H1 (cell line): ENCODE measurements at regions not wholly inside any gene's neighbourhood (a gene's known extent, or its start where the extent isn't known, plus 50 kb on each side); places are given as distances from the start of the nearest gene placed in this dataset.

Experiments
- CTCF ChIA-PET: fragments of 300-600 bp; sonication (Branson Sonifier 250); formaldehyde crosslinking; loops from one replicate; lab custom pipeline; 2021; ENCODE audit not compliant: partially characterized antibody; lab: Charles Lee
- POLR2A ChIA-PET: fragments of 300-600 bp; sonication (Branson Sonifier 250); formaldehyde crosslinking; loops from one replicate; lab custom pipeline; 2021; ENCODE audit warnings: inconsistent platforms; ENCODE audit not compliant: partially characterized antibody; lab: Charles Lee
- DNase-seq, 2 experiments: peaks; one replicate each; pipeline versions ENCODE4 v3.0.0 to v3.0.0-alpha.2; 2010 to 2022; ENCODE audit warnings: low spot score in 2 of 2, low read depth in 1 of 2, mixed read lengths in 1 of 2
- FAIRE-seq: peaks from 2 replicates; lab custom pipeline; 2011; peaks lifted over from hg19 to GRCh38; lab: Jason Lieb, UNC
- H2AFZ ChIP-seq: 2 replicates; pipeline ENCODE4 v1.8.1; 2012; ENCODE audit warnings: low read length, inconsistent platforms
- H2AK5ac ChIP-seq: 2 replicates; pipeline ENCODE4 v1.6.1; 2013; ENCODE audit warnings: low read depth, low read length
- H2BK120ac ChIP-seq: replicated peaks from 2 replicates; pipeline ENCODE3; 2013; ENCODE audit warnings: low read depth, low read length, inconsistent platforms
- H2BK12ac ChIP-seq: 2 replicates; pipeline ENCODE4 v1.6.1; 2013; ENCODE audit warnings: low read depth, low read length
- H2BK15ac ChIP-seq: 2 replicates; pipeline ENCODE4 v1.6.1; 2013; ENCODE audit warnings: low read length
- H2BK20ac ChIP-seq: 2 replicates; pipeline ENCODE4 v1.6.1; 2013; ENCODE audit warnings: low read length
- H2BK5ac ChIP-seq: 2 replicates; pipeline ENCODE4 v1.6.1; 2013; ENCODE audit warnings: low read depth, low read length
- H3K14ac ChIP-seq: 2 replicates; pipeline ENCODE4 v1.6.1; 2013; ENCODE audit warnings: inconsistent platforms; ENCODE audit not compliant: insufficient read length
- H3K18ac ChIP-seq: 2 replicates; pipeline ENCODE4 v1.6.1; 2013; ENCODE audit warnings: low read length; ENCODE audit errors: extremely low read depth
- H3K23ac ChIP-seq: 2 replicates; pipeline ENCODE4 v1.6.1; 2013; ENCODE audit warnings: inconsistent platforms; ENCODE audit not compliant: insufficient read length
- H3K23me2 ChIP-seq: 2 replicates; pipeline ENCODE4 v1.6.1; 2013; ENCODE audit warnings: low read depth, low read length
- H3K27ac ChIP-seq: 2 replicates; pipeline ENCODE4 v1.6.1; 2011; ENCODE audit warnings: low read depth, low read length, inconsistent platforms
- H3K27me3 ChIP-seq, 4 experiments: replicated peaks in 1 of 4; 1 replicate in 1 of 4; 2 replicates in 3 of 4; pipeline versions ENCODE4 v1.6.1 to v1.8.1; 2011 to 2013; ENCODE audit warnings: low read length in 3 of 4, mild to moderate bottlenecking in 3 of 4, inconsistent platforms in 2 of 4, mixed read lengths in 2 of 4, moderate library complexity in 1 of 4; ENCODE audit not compliant: control insufficient read depth in 3 of 4, insufficient read depth in 3 of 4; ENCODE audit errors: extremely low read depth in 1 of 4
- H3K36me3 ChIP-seq, 4 experiments: 2 replicates each; pipeline versions ENCODE4 v1.6.1 to v1.8.1; 2011 to 2013; ENCODE audit warnings: mild to moderate bottlenecking in 4 of 4, low read length in 3 of 4, moderate library complexity in 2 of 4, control low read depth in 1 of 4, inconsistent platforms in 1 of 4; ENCODE audit not compliant: insufficient read depth in 4 of 4, control insufficient read depth in 2 of 4
- H3K4ac ChIP-seq: replicated peaks from 2 replicates; pipeline ENCODE3; 2013; ENCODE audit warnings: low read length, low read depth, mixed read lengths, inconsistent platforms; ENCODE audit not compliant: insufficient read length
- H3K4me1 ChIP-seq, 4 experiments: replicated peaks in 1 of 4; 1 replicate in 1 of 4; 2 replicates in 3 of 4; pipeline versions ENCODE4 v1.6.1 to v1.8.1; 2011 to 2013; ENCODE audit warnings: low read length in 3 of 4, inconsistent platforms in 2 of 4, mixed read lengths in 1 of 4; ENCODE audit not compliant: insufficient read depth in 4 of 4, control insufficient read depth in 3 of 4
- H3K4me2 ChIP-seq, 2 experiments: 2 replicates each; pipeline versions ENCODE4 v1.6.1 to v1.8.1; 2011 to 2013; ENCODE audit warnings: low read depth in 2 of 2, low read length in 2 of 2, control low read depth in 1 of 2, inconsistent platforms in 1 of 2, mild to moderate bottlenecking in 1 of 2; ENCODE audit not compliant: insufficient read depth in 1 of 2
- H3K4me3 ChIP-seq, 4 experiments: fragments of 200-600, 300-600 bp in 1 of 4; sonication (generic), shearing (Covaris generic), sonication (Bioruptor Twin) in 1 of 4; 2 replicates each; pipeline versions ENCODE4 v1.5.1 to v1.8.1; 2011 to 2016; ENCODE audit warnings: low read length in 4 of 4, low read depth in 3 of 4, control low read depth in 2 of 4, inconsistent platforms in 2 of 4, mild to moderate bottlenecking in 2 of 4, mixed read lengths in 1 of 4, moderate library complexity in 1 of 4; ENCODE audit not compliant: insufficient read depth in 2 of 4; ENCODE audit errors: extremely low read depth in 1 of 4
- H3K56ac ChIP-seq: replicated peaks from 2 replicates; pipeline ENCODE3; 2013; ENCODE audit warnings: low read depth, mild to moderate bottlenecking, mixed read lengths, low read length, inconsistent platforms; ENCODE audit not compliant: insufficient read length
- H3K79me1 ChIP-seq: 2 replicates; pipeline ENCODE4 v1.6.1; 2013; ENCODE audit warnings: low read depth, low read length, control low read depth
- H3K79me2 ChIP-seq, 2 experiments: 2 replicates each; pipeline versions ENCODE4 v1.6.1 to v1.8.1; 2012 to 2013; ENCODE audit warnings: low read length in 2 of 2, mild to moderate bottlenecking in 2 of 2, inconsistent platforms in 1 of 2; ENCODE audit not compliant: insufficient read depth in 2 of 2, control insufficient read depth in 1 of 2
- H3K9ac ChIP-seq, 4 experiments: replicated peaks in 1 of 4; 1 replicate in 1 of 4; 2 replicates in 3 of 4; pipeline versions ENCODE4 v1.6.1 to v1.8.1; 2011 to 2013; ENCODE audit warnings: low read depth in 3 of 4, low read length in 3 of 4, control low read depth in 2 of 4, mild to moderate bottlenecking in 2 of 4, moderate library complexity in 2 of 4, inconsistent platforms in 1 of 4; ENCODE audit errors: extremely low read depth in 1 of 4
- H3K9me3 ChIP-seq, 2 experiments: 2 replicates each; pipeline versions ENCODE4 v1.6.1 to v1.8.1; 2012 to 2013; ENCODE audit warnings: mild to moderate bottlenecking in 2 of 2, moderate library complexity in 2 of 2, control low read depth in 1 of 2, inconsistent platforms in 1 of 2, low read depth in 1 of 2, low read length in 1 of 2, mixed read lengths in 1 of 2; ENCODE audit not compliant: insufficient read depth in 2 of 2
- H4K20me1 ChIP-seq, 2 experiments: replicated peaks in 1 of 2; 2 replicates each; pipeline versions ENCODE3 to v1.8.1; 2011 to 2013; ENCODE audit warnings: inconsistent platforms in 2 of 2, low read length in 2 of 2, mild to moderate bottlenecking in 1 of 2; ENCODE audit not compliant: insufficient read depth in 2 of 2, control insufficient read depth in 1 of 2
- H4K5ac ChIP-seq: 2 replicates; pipeline ENCODE4 v1.6.1; 2013; ENCODE audit warnings: low read length, low read depth, mixed read lengths, inconsistent platforms; ENCODE audit not compliant: insufficient read length
- H4K8ac ChIP-seq: 2 replicates; pipeline ENCODE4 v1.8.0; 2013; ENCODE audit warnings: mild to moderate bottlenecking, moderate library complexity, low read length, inconsistent platforms; ENCODE audit not compliant: insufficient read depth; ENCODE audit errors: extremely low read depth
- H4K91ac ChIP-seq: replicated peaks from 2 replicates; pipeline ENCODE3; 2013; ENCODE audit warnings: low read length, mixed read lengths, inconsistent platforms; ENCODE audit not compliant: insufficient read length
- FOSL1 ChIP-seq: IDR thresholded peaks from 2 replicates; pipeline ENCODE4 v1.6.1; 2011; ENCODE audit warnings: mild to moderate bottlenecking, low read depth, low read length, moderate library complexity; ENCODE audit not compliant: insufficient read depth
- JUN ChIP-seq: IDR thresholded peaks from 2 replicates; pipeline ENCODE4 v1.6.1; 2011; ENCODE audit warnings: low read depth, mild to moderate bottlenecking, improper control_type of control experiment, low read length
- JUND ChIP-seq: IDR thresholded peaks from 2 replicates; pipeline ENCODE4 v1.6.1; 2011; ENCODE audit warnings: mild to moderate bottlenecking, improper control_type of control experiment, low read length
- POLR2A ChIP-seq, 2 experiments: IDR thresholded peaks; 1 replicate in 1 of 2; 2 replicates in 1 of 2; pipeline ENCODE4 v1.6.1; 2011; ENCODE audit warnings: low read depth in 2 of 2, low read length in 2 of 2, mild to moderate bottlenecking in 2 of 2; ENCODE audit errors: control extremely low read depth in 1 of 2
- RBBP5 ChIP-seq: IDR thresholded peaks from 2 replicates; pipeline ENCODE4 v1.7.1; 2012; ENCODE audit warnings: low read depth, mild to moderate bottlenecking, inconsistent platforms, low read length, moderate library complexity, borderline replicate concordance
- SIX5 ChIP-seq: IDR thresholded peaks from 2 replicates; pipeline ENCODE4 v1.6.1; 2011; ENCODE audit warnings: mild to moderate bottlenecking, low read depth, low read length
- SP4 ChIP-seq: IDR thresholded peaks from 2 replicates; pipeline ENCODE4 v1.6.1; 2012; ENCODE audit warnings: low read length, inconsistent platforms
- TAF1 ChIP-seq: IDR thresholded peaks from 2 replicates; pipeline ENCODE4 v1.6.1; 2011; ENCODE audit warnings: mild to moderate bottlenecking, low read depth, low read length
- TAF7 ChIP-seq: optimal IDR thresholded peaks from 2 replicates; pipeline ENCODE3; 2011; ENCODE audit warnings: low read depth, mild to moderate bottlenecking, inconsistent platforms, low read length, moderate library complexity, borderline replicate concordance
- ZNF274 ChIP-seq: IDR thresholded peaks from 2 replicates; pipeline ENCODE4 v1.7.0; 2012; ENCODE audit warnings: low read length, borderline replicate concordance; ENCODE audit errors: extremely low read depth
- WGBS, 2 experiments: shearing (Covaris generic) in 1 of 2; methylation state at CpG; one replicate each; pipeline versions ENCODE4 v1.1.6 to v1.1.7; 2013 to 2015; ENCODE audit warnings: low lambda C conversion rate in 2 of 2, mixed read lengths in 2 of 2, inconsistent platforms in 1 of 2, low coverage in 1 of 2, missing lambda C conversion rate in 1 of 2; ENCODE audit not compliant: insufficient replicate concordance in 2 of 2, insufficient coverage in 1 of 2, insufficient read length in 1 of 2; ENCODE audit errors: extremely low coverage in 1 of 2, missing lambda C conversion rate in 1 of 2; 5-methylcytosine and 5-hydroxymethylcytosine counted together

DNA sequence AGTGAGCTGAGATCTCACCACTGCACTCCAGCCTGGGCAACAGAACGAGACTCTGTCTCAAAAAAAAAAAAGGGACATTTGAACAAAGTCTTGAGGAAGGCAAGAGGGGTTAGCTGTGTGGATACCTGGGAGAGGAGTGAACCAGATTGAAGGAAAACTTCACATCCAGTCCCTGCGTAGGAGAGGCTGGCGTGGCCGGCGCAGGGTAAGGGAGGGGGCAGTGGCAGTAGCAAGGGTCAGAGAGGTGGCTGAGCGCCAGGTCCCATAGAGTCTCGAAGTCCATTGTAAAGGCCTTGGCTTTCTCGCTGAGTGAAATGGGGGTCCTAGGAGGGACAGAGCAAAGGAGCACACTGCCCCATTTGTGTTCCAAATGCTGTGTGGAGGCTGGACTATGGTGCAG, 171.8 kb upstream of the WSCD1 start:
- Histone ChIP-seq H2BK20ac (peak overlapping the region; percentile 100; the same call in 1 of the 2 replicates), H3K9me3 (peaks cover 2 to 3% of the 10 kb centered on the region in 2 experiments; a peak in 1 of 4 replicates), H3K18ac (peak overlapping the region; percentile 80; the same call in 1 of the 2 replicates), H3K4me2 (no peak overlapping the region; a peak in 1 of 4 replicates), H3K4me3 (no peak overlapping the region), H3K4me1 (peaks cover 2 to 19% (median 11%) of the 10 kb centered on the region in 4 experiments), H4K5ac (peak overlapping the region; percentile 49), H2BK12ac (peak overlapping the region; percentile 96; the same call in 1 of the 2 replicates), H4K8ac (peak overlapping the region; percentile 41; the same call in 1 of the 2 replicates), H2AFZ (no peak overlapping the region), H3K56ac (peak overlapping the region; percentile 0), H4K91ac (peak overlapping the region; percentile 99), H3K23me2 (no peaks in the 10 kb centered on the region), H3K14ac (no peak overlapping the region), H3K79me2 (no peaks in the 10 kb centered on the region), H2BK5ac (peak overlapping the region; percentile 55; the same call in 1 of the 2 replicates), H3K4ac (peak overlapping the region; percentile 97), H2BK120ac (peak overlapping the region; percentile 67), H3K27me3 (no peaks in the 10 kb centered on the region; a peak in 1 of 7 replicates), H3K9ac (no peak overlapping the region)
- no peak for DNase-seq
- POLR2A ChIA-PET, result interaction anchor here (1.0 kb wide), 1 partner anchor 34 kb away, joined by 3 read pairs; no protein-coding TSS in a partner anchor
- WGBS, 2 experiments, result 83% methylated on average over 7 of the region's 8 CpGs; no CpG with 5 or more reads in 1 of the 2 experiments
- no peak for TF ChIP-seq POLR2A (IDR thresholded peaks at IDR 0.05; ENCODE audit: control extremely low read depth in 1 of 2, low read depth in 2 of 2, low read length in 2 of 2)
- no peak for TF ChIP-seq JUN
- no peak for TF ChIP-seq TAF1
- no peak for TF ChIP-seq SIX5
- TF ChIP-seq ZNF274, result no peak
- TF ChIP-seq FOSL1, result no peak
- no peak for TF ChIP-seq SP4
- TF ChIP-seq JUND, result no peak
- TF ChIP-seq RBBP5, result no peak
- no peak for TF ChIP-seq TAF7
- TF ChIP-seq, all 59 proteins: peak for 0
- peak overlapping the region; percentile 77; the same call in 1 of the 2 replicates for H2BK15ac ChIP-seq
- H3K36me3 ChIP-seq, result no peaks in the 10 kb centered on the region
- no peaks in the 10 kb centered on the region for H4K20me1 ChIP-seq
- H3K23ac ChIP-seq, result no peak overlapping the region
- no peak for FAIRE-seq
- peak overlapping the region; percentile 99 for H2AK5ac ChIP-seq
- no peaks in the 10 kb centered on the region for H3K79me1 ChIP-seq
- H3K27ac ChIP-seq, result no peak overlapping the region
- CTCF ChIA-PET, result interaction anchor here (0.6 to 1.5 kb wide), 2 partner anchors 26 to 264 kb away, joined by 3 to 4 read pairs; no protein-coding TSS in a partner anchor
